Esophagus (tissue), 2 donors: ENCODE measurements at regions not wholly inside any gene's neighbourhood (a gene's known extent, or its start where the extent isn't known, plus 50 kb on each side); places are given as distances from the start of the nearest gene placed in this dataset.

Experiments used
- H3K27ac ChIP-seq, 2 donors: one replicate each; pipeline ENCODE4 v1.5.1; 2013; ENCODE audit warnings: low read depth in 2 of 2, mild to moderate bottlenecking in 2 of 2, inconsistent platforms in 1 of 2, low read length in 1 of 2, moderate library complexity in 1 of 2
- H3K27me3 ChIP-seq, 2 donors: one replicate each; pipeline ENCODE4 v1.6.1; 2013; ENCODE audit warnings: low read length in 2 of 2, control low read depth in 1 of 2, mild to moderate bottlenecking in 1 of 2; ENCODE audit not compliant: insufficient read depth in 2 of 2, control insufficient read depth in 1 of 2
- H3K36me3 ChIP-seq, 2 donors: one replicate each; pipeline ENCODE4 v1.6.1; 2013; ENCODE audit warnings: low read length in 1 of 2; ENCODE audit not compliant: control insufficient read depth in 2 of 2, insufficient read depth in 2 of 2
- H3K4me1 ChIP-seq, 2 donors: one replicate each; pipeline ENCODE4 v1.6.1; 2013; ENCODE audit warnings: low read length in 1 of 2; ENCODE audit not compliant: control insufficient read depth in 2 of 2, insufficient read depth in 2 of 2
- H3K4me3 ChIP-seq, 2 donors: one replicate each; pipeline ENCODE4 v1.5.1; 2013; ENCODE audit warnings: low read length in 2 of 2, mild to moderate bottlenecking in 2 of 2, low read depth in 1 of 2, moderate library complexity in 1 of 2
- H3K9me3 ChIP-seq, 2 donors: one replicate each; pipeline ENCODE4 v1.6.1; 2013; ENCODE audit warnings: mild to moderate bottlenecking in 2 of 2, low read depth in 1 of 2, low read length in 1 of 2, moderate library complexity in 1 of 2; ENCODE audit not compliant: control insufficient read depth in 2 of 2, insufficient read depth in 1 of 2
- WGBS, 2 donors: extraction: QIAGEN DNeasy Blood & Tissue Kit; methylation state at CpG; one replicate each; pipeline ENCODE4 v1.1.7; 2013; 5-methylcytosine and 5-hydroxymethylcytosine counted together
- donor health status: healthy with polysubstance abuse.
- donor health status: Bipolar disorder and iron deficiency.

DNA sequence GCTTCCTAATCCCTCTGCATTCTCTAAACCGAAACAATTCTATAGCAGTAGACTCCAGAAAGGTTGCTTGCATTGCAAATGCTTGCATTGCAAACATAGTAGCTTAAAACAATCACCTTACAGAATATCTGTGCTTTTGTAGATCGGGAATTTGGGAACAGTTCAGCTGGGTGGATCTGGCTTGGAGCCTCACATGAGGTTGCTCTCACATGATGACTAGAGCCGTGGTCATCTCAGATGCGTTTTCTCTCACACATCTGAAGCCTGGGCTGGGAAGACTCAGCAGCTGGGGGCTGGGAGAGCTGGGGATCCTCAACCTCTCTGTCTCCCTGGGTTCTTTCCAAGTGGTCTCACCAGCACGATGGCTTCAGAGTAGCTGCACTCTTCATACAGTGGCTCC lies 127.8 kb downstream of the MSX2 start:
- WGBS, 2 donors, result 58 to 68% methylated on average over 5 of the region's 5 CpGs

DNA sequence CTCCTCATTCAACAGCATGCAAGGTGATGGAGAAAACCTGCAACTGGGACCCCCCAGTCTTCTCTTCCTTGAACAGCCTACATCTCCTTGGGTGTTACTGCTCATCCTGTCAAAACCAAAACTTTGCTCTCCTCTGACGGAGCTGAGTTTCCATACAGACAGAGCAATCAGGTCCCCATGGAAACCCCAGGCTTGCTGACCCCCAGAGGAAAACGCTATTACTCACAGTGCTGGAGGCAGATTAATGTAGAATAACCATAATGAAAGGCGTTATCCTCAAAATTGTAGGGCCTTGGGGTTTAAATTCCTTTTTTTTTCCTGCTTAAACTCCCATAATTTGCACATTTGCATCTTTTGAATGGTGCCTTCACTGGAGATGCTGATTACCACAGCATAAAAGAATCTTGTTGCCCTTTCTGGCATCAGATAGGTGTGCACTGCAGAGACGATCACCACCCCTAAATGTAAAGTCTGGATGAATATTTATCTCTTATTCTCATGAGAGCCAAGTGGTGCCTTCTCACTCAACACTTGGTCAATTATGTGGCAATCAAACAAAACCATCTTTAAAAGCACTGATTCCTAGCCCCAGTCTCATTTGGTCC lies 126.3 kb downstream of the MSX2 start:
- Histone ChIP-seq H3K4me1 (no peaks in the 10 kb centered on the region), H3K36me3 (no peaks in the 10 kb centered on the region), H3K9me3 (no peaks in the 10 kb centered on the region), H3K27ac (no peak overlapping the region), H3K27me3 (peaks cover 0 to 3% of the 10 kb centered on the region in 2 donors), H3K4me3 (no peak overlapping the region)
- WGBS, 2 donors, result 61 to 68% methylated on average over 4 of the region's 4 CpGs

More for the DNA sequence above, 127.8 kb downstream of the MSX2 start:
- no peaks in the 10 kb centered on the region for H3K4me1 ChIP-seq
- H3K9me3 ChIP-seq, result no peaks in the 10 kb centered on the region
- H3K27me3 ChIP-seq, result peaks cover 0 to under 1% of the 10 kb centered on the region in 2 donors
- H3K4me3 ChIP-seq, result no peak overlapping the region
- H3K36me3 ChIP-seq, result no peaks in the 10 kb centered on the region
- H3K27ac ChIP-seq, result no peak overlapping the region

DNA sequence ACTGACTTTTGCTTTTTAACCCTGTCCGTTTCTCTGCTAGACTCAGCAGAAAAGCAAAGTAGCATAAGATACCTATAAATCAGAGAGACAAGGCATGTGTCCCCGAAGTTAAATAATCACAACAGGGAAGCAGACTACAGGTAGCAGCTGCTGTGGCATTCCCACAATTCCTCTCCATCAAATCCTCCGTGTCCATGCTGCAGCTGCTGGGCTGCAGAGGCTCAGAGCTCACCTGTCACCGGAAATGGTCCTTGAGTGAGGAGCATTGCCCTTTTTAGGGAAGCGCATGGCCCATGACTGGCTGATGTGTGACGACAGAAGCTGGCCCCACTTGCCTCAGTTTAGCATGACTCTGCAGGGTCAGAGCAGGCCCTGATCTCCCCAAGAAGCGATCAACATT lies 125.0 kb downstream of the MSX2 start:
- peaks cover 0 to 3% of the 10 kb centered on the region in 2 donors for H3K27me3 ChIP-seq
- no peak overlapping the region for H3K27ac ChIP-seq
- H3K9me3 ChIP-seq, result no peaks in the 10 kb centered on the region
- peaks cover 0 to 3% of the 10 kb centered on the region in 2 donors for H3K4me1 ChIP-seq
- no peak overlapping the region for H3K4me3 ChIP-seq
- no peaks in the 10 kb centered on the region for H3K36me3 ChIP-seq
- WGBS, 2 donors, result 69 to 73% methylated on average over 7 of the region's 7 CpGs

DNA sequence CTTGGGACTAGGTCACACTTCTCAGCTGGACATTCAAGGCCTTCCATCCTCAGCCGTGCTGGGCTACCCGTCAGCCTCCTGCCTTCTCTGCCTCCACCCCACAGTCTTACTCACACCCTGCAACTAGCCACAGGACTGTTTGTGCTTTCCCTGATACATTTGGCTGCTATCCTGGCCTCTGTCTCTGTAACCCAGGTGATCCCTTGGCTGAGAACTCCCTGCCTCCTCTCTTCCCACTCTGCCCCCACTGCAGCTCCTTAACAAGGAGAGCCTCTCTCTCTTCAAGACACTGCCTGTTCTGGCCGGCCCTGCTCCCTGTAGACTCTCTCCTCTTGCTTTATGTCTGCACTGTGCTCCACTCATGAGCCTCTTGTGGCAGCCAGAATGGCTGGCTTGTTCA lies 120.6 kb downstream of the MSX2 start:
- Histone ChIP-seq H3K4me1 (peaks cover 0 to 3% of the 10 kb centered on the region in 2 donors), H3K9me3 (no peaks in the 10 kb centered on the region), H3K36me3 (no peaks in the 10 kb centered on the region), H3K4me3 (no peak overlapping the region), H3K27ac (no peak overlapping the region), H3K27me3 (peaks cover 0 to 3% of the 10 kb centered on the region in 2 donors)
- WGBS, 2 donors, result 63 to 72% methylated on average over 3 of the region's 3 CpGs

DNA sequence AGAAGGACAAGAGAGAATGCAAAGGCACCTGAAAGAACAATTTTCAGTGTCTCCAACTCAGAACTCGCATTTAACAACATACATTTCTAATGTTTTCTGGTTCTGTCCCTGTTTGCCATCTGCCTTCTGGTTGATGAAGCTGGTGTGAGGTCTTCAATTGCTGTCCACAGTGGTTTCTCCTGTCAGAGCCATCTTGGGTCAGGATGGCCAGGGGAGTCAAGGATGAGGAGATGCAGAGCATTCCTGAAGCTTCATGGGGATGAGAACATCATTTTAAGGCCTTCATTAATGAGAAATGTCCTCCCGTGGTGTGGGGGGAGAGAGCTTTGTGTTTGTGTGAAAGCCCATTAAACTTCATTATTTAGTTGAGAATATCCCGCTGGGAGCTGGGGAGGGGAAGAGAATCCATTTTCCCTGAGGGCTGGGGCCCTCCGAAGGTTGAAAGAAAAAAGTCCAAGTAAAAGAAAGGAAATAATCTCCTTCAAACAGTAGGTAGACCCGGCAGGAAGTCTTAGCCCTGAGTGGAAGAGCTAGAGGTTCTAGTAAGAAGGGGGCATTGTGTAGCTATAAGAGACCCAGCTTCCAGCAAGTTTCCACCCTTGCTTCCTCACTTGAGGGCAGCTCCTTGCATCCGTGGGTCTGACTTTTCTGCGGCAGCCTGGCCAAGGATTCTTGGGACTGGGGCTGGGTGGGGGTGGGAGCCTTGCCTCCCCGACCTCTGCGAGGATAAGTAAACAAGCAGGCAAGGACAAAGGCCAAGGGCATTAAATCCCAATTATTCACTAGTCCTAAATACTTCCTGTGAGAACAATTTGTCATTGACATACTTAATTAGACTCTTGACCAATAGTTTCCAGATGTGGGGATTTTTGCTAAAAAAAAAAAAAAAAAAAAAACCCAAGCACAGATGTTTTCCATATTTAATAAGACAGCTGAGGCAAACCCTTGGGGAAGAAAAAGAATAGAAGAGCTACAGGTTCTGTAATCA lies 119.2 kb downstream of the MSX2 start:
- no peaks in the 10 kb centered on the region for H3K36me3 ChIP-seq
- H3K4me1 ChIP-seq, result peaks cover 0 to 3% of the 10 kb centered on the region in 2 donors
- no peak overlapping the region for H3K4me3 ChIP-seq
- 47 to 62% methylated on average over 9 of the region's 9 CpGs for WGBS, 2 donors
- H3K27ac ChIP-seq, result peak overlapping the region in 1 of 2 donors; percentile 6
- H3K27me3 ChIP-seq, result peaks cover 0 to 3% of the 10 kb centered on the region in 2 donors
- no peaks in the 10 kb centered on the region for H3K9me3 ChIP-seq

DNA sequence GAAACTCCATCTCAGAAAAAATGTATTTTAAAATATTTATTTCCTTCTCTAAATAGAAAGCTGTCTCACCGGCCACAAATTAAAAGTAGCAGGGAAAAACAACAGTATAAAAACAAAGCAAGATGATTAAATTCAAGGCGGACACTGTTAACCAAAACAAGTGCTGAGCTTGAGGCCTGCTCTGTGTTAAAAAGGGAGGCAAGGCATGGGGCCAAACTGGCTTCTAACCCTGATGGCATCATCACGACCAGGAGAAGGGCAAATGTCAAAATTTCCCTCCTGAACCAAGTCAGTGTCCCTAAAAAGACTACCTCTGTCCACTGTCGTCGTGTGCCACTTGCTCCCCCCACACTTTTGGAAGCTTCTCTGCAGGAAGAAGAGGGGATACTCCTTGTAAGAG lies 116.1 kb downstream of the MSX2 start:
- Histone ChIP-seq H3K36me3 (no peaks in the 10 kb centered on the region), H3K4me3 (no peak overlapping the region), H3K27ac (no peak overlapping the region), H3K4me1 (peaks cover 0 to 3% of the 10 kb centered on the region in 2 donors), H3K27me3 (no peaks in the 10 kb centered on the region), H3K9me3 (peaks cover 0 to 2% of the 10 kb centered on the region in 2 donors)
- 67 to 71% methylated on average over 5 of the region's 5 CpGs for WGBS, 2 donors

DNA sequence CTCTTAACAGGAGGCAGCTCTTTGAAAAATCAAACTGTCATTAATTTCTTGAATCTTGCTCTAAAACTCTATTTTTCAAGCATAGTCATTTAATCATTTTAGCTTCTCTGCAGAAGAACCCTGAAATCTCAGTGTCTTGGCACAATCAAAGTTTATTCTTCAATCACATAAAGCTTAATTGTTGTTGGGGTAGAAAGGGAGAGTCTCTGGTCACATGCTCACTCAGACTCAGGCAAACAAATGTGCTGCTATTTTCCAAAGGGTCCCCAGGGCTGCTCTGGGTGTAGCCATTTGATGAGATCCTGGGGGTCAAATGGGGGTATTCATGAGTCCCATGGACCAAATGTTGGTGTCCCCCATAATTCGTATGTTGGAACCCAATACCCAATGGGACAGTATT lies 114.8 kb downstream of the MSX2 start:
- no peak overlapping the region for H3K27ac ChIP-seq
- WGBS, 2 donors, result 84 to 91% methylated on average over 1 of the region's 1 CpG

DNA sequence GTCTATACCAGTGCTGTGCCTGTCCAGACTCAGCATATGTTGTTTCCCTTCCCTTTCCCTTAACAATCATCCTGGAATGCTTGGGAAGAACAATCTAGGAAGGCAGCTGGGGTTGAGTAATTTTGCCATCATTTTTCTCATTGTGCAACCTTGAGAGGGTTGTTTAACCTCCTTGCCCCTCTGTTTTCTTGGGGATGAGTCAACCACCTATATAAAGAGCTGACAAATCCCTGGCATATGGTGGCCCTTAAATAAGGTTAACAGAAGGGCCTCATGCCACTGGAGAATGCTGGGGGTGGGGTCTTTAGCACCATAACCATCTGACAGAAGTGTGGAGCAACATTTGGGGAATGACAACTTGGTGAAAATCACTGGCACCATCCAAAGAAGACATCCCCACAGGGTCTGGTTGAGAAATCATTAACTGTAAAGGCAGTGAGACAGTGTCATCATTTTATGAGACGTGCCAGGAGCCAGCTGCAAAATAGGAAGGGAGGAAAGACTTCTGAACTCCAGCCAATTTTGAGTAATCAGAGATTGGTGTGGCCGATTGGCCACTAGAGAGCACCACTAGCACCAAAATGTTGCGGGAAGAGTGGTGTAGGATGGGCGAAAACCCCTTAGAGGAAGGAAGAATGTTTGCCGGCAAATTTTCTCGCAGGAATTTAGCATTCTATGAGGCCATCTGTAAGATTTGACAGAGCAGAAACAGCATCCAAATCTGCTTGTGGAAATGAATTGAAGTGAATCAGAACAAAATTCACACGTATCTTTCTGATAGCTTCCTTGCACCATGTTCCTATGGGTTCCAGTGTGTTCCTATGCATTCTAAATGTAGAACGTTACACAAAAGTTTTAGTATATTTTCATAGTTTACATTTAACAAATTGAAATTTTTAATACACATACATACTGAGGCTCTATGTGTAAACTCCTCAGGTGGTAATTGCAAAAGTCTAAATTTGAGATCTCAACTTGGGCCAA lies 113.8 kb downstream of the MSX2 start:
- Histone ChIP-seq H3K4me1 (no peaks in the 10 kb centered on the region), H3K27ac (no peak overlapping the region), H3K4me3 (no peak overlapping the region), H3K9me3 (peaks cover 0 to 2% of the 10 kb centered on the region in 2 donors), H3K36me3 (no peaks in the 10 kb centered on the region), H3K27me3 (peaks cover 0 to 4% of the 10 kb centered on the region in 2 donors)
- WGBS, 2 donors, result 33 to 40% methylated on average over 8 of the region's 8 CpGs

More for the DNA sequence above, 114.8 kb downstream of the MSX2 start:
- Histone ChIP-seq H3K27me3 (peaks cover 0 to 4% of the 10 kb centered on the region in 2 donors), H3K4me1 (no peaks in the 10 kb centered on the region), H3K9me3 (peaks cover 0 to 2% of the 10 kb centered on the region in 2 donors), H3K4me3 (no peak overlapping the region), H3K36me3 (no peaks in the 10 kb centered on the region)

DNA sequence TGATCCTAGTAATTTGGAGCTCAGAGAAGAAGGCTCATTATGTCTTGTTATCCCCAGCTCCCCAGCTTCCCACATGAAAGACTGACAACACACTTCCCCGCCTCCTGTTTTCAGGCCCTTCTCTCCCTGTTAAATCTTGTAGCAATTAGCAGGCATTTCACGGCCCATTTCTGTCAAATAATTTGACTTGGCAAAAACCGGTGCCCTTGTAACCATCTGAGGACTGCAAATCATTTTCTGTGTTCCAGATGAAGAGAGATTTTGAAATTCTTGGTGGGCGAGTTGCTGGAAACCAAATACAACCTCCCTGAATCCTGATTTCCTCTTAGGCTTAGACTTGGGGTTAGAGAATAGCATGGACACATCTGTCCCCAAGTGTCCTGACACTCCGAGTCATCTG lies 109.7 kb downstream of the MSX2 start:
- WGBS, 2 donors, result 57 to 60% methylated on average over 5 of the region's 5 CpGs
- Histone ChIP-seq H3K4me1 (no peaks in the 10 kb centered on the region), H3K9me3 (peaks cover 0 to 2% of the 10 kb centered on the region in 2 donors), H3K4me3 (no peak overlapping the region), H3K36me3 (no peaks in the 10 kb centered on the region), H3K27me3 (peaks cover 0 to 4% of the 10 kb centered on the region in 2 donors), H3K27ac (no peak overlapping the region)
